GM18498 (cell line): ENCODE measurements at regions not wholly inside any gene's neighbourhood (a gene's known extent, or its start where the extent isn't known, plus 50 kb on each side); places are given as distances from the start of the nearest gene placed in this dataset.
"Not testable (repeated sequence)": the region's sequence is repeated elsewhere in the genome, so short reads cannot be mapped to it uniquely, and the experiment has no call there.

Experiments used
- ATAC-seq: cut with Tn5 transposase; IDR thresholded peaks from one replicate; pipeline ENCODE4 v1.9.1; 2021; ENCODE audit warnings: mild to moderate bottlenecking, moderate library complexity; ENCODE audit not compliant: unreplicated experiment

DNA sequence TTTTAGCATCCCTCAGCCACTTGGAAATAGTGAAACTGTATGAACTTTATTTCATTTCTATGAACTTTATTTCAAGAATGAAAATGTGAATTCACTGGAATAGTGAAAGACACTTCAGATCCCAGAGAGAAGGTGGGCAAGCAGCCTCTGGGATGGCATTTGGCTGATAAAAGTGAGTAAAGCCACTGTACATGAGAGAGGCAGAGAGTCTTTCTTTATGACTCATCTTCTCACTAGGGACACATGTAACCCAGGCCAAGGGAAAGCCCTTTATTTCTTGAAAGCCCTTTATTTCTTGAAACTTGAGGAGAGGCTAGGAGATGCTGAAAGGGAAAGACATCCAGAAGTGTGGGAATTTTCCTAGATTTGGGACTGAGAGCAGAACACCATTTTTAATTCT lies 148.9 kb upstream of the SMIM30 start:
- ATAC-seq = no peak

DNA sequence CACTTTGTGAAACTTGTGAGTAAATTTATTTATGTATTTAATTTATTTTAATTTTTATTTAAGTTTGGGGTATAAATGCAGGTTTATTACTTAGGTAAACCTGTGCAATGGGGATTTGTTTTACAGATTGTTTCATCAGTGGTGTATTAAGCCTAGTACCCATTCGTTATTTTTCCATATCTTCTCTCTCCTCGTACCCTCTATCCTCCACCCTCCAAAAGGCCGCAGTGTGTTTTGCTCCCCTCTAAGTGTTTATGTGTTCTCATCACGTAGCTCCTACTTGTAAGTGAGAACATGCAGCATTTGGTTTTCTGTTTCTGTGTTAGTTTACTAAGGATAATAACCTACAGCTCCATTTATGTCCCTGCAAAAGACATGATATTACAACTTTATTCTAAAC lies 145.4 kb upstream of the SMIM30 start:
- ATAC-seq = no peak

DNA sequence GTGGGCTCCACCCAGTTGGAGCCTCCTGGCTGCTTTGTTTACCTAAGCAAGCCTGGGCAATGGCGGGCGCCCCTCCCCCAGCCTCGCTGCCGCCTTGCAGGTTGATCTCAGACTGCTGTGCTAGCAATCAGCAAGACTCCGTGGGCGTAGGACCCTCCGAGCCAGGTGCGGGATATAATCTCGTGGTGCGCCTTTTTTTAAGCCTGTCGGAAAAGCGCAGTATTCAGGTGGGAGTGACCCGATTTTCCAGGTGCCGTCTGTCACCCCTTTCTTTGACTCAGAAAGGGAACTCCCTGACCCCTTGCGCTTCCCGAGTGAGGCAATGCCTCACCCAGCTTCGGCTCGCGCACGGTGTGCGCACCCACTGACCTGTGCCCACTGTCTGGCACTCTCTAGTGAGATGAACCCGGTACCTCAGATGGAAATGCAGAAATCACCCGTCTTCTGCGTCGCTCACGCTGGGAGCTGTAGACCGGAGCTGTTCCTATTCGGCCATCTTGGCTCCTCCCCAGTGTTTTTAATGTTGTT lies 144.9 kb upstream of the SMIM30 start:
- ATAC-seq = not testable (repeated sequence)

DNA sequence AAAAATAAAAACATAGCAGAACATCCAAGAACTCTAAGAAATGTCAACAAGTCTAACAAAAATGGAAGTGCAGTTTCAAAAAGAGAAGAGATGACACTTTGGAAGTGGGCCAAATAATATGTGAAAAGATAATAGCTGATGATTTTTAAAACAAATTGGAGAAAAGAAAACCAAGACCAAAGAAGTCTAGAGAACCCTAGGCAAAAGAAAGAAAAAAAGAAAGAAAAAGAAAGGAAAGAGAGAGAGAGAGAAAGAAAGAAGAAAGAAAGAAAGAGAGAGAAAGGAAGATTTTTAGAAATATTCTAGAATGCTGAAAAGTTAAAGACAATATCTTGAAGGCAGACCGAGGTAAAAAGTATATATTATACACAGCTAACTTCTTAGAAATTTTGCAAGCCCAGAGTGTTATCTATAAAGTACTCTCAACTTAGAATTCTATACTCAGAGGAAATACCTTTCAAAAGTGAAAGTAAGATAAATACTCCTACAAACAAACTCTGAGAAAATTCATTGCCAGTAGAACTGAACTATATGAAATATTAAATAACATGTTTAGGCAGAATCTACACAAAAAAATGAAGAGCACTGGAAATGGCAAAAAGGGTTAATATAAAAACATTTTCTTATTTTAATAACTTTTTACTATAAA lies 138.7 kb upstream of the SMIM30 start:
- no peak for ATAC-seq

DNA sequence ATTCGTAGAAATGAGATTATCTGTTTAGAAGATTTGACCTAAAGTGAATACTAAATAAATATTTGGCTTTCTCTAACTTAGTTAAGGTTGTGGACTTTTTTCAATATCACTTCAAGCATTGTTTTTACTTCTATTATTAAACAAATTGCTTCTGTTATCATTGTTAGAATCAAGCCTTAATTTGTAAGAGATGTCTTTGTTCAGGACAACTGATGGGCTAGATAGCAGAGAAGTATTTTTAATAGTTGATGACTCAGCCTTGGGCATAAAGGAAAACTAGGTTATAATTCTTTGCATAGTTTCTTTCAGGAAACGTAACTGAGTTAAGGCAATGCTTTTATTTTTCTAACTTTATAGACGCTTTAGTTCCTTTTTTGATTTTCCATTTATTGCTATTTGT lies 128.8 kb upstream of the SMIM30 start:
- ATAC-seq = no peak

DNA sequence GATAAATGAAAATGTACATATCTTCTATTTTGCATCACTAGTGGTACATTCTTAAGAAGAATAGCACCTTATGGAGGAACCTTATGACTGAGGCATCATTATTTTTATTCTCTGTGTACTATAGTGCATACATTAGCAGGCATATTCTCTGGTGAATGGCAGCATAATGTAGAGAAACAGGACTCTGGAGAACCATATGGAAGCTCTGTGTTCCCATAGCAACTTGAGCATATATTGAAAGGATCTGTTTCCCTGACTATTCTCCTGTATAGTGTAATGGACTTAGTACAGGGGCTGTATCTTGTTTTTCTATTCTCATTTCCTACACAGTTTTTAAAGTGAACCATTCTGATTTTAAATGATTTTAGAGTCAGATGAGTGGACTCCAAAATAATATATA lies 128.4 kb upstream of the SMIM30 start:
- ATAC-seq = no peak

DNA sequence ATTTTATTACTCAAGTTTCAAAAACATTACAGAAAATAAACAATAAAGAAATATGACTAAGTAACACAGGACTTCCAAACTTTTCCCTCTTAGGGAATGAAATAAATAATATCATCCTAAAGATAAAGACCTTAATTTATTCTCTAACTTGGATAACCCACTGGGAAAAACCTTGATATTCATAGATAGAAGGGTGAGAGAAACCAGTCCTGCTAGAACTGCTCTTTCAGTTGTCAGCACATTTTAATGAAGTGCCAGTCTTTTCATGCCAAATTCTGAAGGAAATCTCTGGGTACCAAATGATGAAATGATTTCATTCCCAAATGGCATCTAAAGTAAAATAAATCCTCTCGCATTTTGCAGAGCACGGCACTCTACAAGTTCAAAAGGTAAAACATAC lies 114.5 kb upstream of the SMIM30 start:
- ATAC-seq = no peak

DNA sequence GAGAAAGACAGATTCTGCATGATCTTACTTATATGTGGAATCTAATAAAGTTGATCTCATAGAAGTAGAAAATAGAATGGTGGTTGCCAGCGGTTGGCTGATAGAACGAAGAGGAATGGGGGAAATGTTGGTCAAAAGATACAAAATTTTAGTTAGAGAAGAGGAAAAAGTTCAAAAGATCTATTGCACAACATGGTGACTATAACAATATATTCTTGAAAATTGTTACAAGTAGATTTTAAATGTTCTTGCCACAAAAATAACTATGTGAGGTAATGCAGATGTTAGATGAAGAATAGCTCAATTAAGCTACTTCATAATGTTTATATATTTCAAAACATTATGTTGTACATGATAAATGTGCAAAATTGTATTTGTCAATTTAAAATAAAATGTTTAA lies 112.3 kb upstream of the SMIM30 start:
- no peak for ATAC-seq

DNA sequence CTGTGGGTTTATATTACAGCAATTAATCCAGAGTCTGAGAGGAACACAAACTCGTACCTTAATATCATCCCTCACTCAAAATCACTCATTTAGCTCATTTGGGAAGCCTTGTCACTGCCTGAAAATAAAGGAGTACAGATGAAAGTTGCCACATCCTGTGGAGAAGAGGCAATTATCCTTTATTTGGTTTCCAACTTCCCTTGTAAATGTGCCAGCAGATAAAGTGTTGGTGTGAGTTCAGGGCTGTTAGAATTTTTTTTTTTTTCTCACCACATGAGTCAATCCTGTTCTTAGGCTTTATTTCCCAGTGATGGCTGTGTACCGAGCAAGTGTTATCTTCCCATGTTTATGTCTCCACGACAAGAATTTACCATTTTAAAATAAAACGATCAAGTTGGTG lies 99.0 kb upstream of the SMIM30 start:
- no peak for ATAC-seq

DNA sequence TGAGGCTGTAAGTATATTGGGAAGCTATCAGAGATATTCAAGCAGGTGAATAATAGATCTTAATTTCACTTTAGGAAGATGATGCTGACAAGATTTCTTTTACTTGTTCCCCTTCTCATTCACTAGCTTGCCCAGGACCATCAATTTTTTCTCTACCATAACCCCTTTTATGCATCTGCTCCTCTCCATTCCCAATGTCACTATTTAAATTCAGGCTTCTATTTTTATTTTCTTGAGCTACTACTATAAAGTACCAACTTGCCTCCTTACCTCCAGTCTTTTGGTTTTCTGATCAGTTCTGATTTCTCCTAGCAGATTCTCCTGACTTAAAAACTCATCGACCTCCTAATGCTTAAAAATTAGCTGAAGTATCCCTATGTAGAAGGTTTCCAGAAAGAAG lies 97.7 kb upstream of the SMIM30 start:
- ATAC-seq = no peak

DNA sequence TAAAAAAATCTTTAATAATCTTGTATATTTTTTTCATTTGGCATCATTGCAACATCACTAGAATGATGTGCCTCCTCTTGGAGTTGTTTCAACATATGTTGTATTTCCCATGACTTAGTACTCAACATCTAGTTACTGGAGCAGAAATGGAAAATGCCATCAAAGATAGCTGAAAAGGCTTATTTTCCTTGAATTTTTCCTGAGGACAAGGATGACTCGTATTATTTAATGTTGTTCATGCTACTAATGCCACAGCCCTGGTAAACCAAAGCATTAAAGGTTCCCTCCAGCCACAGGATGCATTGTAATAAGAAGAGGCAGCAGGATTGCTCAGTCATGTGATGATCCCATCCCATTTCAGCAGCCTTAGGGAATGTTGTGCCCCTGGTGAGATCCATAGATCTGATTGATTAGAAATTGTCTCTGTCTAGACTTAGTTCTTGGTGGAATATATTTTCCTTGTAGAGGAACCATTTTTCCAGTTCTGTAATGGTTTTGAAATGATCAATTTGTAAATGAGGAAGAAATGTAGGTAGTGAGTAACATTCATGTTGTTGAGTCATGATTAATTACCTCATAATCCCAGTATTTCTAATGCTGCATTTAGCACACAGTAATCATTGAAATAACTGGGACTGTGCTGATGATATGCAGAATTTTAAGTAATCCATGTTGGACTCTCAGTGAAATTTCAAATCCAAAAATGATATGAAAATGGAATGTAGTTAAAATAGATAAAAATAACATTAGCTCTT lies 91.3 kb upstream of the SMIM30 start:
- ATAC-seq = no peak

DNA sequence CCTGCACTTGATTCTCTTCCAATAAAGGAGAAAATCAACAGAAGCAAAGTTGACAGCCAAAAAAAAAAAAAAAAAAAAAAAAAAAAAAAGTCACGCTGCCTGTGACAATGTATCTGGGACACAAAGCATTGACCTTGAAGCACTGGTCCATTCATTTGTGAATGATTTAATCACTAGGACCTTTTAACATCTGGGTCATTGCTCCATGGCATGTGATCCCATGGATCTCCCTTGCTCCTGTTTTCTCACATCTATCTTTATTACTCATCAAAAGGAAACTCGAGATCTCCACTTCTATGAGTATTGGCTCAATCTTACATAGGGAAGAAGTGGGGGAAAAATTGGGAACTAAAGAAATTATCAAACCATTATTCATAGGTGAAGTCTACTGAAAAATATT lies 89.6 kb upstream of the SMIM30 start:
- no peak for ATAC-seq

DNA sequence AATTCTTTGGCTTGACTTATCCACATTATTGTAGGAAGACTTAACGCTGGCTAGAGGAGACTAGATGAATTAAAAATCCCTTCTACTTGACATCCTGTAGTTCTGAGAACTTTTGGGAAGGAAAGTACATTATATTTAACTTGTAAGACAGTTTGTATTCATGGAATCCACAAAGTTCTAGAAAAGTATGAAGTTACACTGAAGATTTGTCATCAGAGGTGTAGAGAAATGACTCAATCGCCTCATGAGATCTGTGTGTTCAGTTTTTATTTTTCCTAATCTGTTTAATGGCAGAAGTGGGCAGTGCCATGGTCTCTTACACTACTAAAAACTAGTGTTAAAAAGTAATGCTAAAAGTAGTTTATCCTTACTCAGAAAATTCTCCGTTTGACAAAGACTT lies 89.1 kb upstream of the SMIM30 start:
- ATAC-seq = no peak

DNA sequence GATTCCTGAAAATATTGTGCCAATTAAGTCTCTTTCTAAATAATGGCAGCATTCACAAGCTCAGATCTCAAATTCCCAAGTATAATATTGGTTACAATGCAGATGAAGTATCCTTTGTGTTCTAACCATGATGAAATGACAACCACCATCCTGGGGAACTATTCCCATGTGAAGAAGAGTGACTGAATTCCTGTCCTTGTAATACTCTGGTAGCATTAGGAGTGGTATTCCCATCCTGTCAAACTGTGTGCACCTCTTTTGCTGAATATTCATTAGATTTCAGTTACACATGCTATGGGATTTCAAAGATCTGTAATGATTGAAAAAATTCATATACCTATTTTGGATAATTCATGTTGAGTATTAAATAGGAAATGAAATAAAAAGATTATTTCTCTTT lies 86.1 kb upstream of the SMIM30 start:
- no peak for ATAC-seq

DNA sequence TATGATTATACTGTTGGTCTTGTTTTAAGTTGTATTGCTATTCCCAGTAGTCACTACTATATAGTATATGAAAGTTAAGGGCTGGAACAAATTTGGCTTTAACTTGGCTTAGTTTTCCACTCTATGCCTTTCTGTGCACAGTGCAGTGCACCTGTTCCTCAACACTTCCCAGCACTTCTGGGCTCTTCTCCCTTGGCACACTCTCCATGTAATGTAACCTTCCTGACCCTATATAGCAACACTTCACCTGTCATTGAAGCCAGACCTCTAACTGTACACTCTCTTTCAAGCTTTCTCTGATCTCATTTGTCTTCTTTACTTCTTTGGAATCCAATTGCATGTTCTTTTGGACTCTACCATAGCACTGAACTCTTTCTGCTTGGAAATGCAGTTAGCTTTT lies 83.9 kb upstream of the SMIM30 start:
- no peak for ATAC-seq

DNA sequence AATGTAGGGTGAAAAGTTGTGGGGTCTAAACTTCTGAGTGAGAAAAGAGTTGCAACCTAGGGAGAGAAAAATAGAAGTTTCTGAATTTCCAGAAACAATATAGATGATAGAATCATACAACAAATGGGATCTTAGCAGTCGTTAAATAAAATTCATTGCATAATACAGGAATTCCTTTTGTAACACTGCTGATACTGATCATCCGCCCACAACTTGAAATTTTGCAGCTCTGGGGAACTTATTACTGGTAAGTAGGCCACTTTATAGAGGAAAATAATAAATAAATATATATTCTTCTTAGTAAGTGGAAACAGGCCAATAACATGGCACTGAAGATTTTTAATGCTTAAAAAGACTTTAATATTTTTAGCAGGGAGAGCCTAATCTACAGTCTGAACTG lies 81.9 kb upstream of the SMIM30 start:
- no peak for ATAC-seq

DNA sequence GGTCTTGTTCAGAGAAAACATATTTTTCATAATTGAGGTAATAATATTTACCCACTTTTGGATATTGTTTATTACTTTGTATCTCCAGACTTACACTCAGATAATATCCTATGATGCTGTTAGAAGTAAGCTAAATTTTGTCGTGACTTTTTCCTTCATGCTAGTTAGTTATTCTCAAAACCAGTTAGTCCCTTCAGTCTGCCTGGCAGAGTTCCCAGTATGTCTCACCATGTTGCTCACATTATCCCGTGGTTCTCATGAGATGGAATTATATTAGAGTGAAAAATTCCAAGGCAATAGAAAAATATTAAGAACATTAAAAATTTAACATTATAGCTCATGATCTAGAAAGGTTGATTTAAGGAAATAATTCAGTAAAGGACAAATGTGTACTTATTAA lies 81.5 kb upstream of the SMIM30 start:
- no peak for ATAC-seq

DNA sequence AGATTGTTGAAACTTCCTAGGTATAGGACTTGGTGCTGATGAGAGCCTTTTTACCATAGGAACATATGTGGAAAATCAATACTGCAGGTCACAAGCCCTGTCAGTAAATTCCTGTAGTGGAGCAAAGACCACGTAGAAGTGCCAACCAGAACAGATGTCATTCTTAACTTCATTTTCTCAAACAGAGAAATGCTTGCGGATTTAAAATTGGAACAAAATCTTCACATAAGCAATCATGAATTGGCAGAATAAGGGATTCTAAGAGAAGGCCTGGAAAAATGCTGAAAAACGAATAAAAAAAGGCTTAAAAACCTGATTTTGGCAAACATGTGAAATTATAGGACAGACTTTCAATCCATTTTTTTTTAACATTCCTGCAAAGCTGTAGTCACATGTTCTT lies 80.8 kb upstream of the SMIM30 start:
- ATAC-seq = no peak

DNA sequence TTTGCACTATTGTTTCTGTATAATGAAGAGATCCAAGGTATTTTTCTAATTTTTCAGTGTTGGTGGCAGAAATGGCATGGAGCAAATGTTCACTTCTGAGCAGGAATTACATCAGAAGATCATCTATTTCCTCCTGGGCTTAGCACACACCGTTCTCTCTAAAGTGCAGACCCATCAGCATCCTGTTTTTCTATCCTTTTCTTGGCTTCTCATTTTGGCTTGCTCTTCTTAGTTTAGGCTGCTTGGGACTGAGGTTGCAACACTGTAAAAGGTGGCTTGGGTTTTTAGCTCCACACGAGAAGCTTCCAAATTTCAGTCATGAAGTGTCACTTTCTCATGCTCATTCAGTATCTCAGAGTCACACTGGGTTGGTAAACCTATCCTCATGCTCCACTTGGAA lies 79.9 kb upstream of the SMIM30 start:
- no peak for ATAC-seq

DNA sequence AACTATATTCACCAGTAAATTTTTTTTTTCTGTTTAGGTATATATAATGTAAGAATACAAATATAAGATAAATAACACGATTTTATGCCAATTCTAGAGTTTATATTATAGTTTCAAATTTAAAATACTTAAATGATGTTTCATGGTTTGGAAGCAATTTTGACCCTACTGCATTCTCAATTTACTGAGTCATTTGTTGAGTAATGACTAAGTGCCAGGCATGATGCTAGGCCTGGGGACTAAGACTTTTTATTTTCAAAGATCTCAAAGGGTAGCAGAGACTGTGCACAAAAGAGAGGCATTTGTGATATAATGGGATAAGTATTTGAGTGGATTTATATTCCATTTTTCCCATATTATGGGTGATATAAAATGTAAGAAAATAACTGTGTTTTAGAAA lies 78.9 kb upstream of the SMIM30 start:
- no peak for ATAC-seq

DNA sequence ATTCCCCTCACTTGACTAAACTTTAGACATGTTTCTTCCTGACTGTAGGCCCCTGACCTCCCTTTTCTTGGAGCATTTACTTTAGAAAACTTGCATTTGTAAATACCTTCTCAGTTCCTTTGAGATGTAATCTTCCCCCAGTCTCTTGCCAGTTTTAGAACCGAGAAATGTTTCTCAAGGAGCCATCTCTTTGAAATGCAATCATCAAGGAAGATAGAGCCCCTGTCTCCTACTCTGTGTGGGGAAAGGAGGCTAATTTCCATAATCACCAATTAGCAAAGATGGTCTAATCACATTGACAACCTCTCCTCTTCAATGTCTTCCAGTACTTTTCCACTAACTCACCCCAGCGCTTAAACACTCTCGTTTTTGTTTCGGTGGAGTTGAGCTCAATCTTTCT lies 70.0 kb upstream of the SMIM30 start:
- ATAC-seq = no peak

DNA sequence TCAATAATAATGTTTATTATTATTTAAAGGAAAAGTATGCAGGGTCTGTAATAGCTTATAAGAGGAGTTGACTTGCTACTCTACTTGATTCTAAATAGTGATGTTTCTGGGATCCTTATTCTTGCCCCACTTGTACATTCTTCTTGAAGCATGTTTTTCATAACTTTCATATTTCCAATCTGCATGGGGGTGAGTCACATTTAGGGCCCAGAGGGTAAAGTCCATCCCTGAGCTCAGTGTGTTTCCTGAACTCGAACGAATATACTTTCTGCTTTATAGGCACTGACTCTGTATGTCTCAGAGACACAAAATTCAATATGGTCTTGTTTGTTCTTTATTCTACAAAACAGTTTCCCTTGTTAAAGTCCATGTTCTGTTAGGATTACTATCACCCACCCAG lies 61.0 kb upstream of the SMIM30 start:
- ATAC-seq = no peak

DNA sequence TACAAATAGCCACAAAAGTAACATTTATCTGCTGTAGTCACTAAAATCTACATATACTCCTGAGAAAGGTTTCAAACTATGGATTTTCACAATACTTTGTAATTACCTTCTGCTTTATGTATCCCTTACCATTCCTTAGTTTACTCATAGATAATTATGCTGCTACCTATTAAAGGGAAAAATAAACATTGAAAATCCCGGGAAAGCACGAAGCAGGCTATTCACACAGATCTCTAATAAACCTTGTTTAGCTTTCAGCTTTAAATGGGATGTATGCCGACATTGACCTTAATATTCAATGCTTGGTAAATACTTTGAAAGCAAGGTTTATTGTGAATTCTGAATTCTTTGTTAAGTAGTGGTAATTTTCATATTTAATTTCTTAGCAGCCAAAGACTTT lies 58.5 kb upstream of the SMIM30 start:
- ATAC-seq = no peak
